Gastrocnemius medialis (tissue), 4 donors: ENCODE measurements at regions not wholly inside any gene's neighbourhood (a gene's known extent, or its start where the extent isn't known, plus 50 kb on each side); places are given as distances from the start of the nearest gene placed in this dataset.

Experiments
- ATAC-seq, 2 donors: fragments of 150-250 bp; one replicate each; pipeline ENCODE4 v1.9.1; 2016
- DNase-seq, 2 donors: peaks; one replicate each; pipeline ENCODE4 v3.0.0-alpha.2; 2019
- H3K27ac ChIP-seq, 4 donors: fragments of 200-600 bp; sonication (generic); 1 replicate in 1 of 4; 2 replicates in 3 of 4; pipeline ENCODE4 v1.5.1; 2016 to 2018; ENCODE audit warnings: mild to moderate bottlenecking in 2 of 4, moderate library complexity in 1 of 4
- H3K27me3 ChIP-seq, 3 donors: fragments of 200-600 bp; sonication (generic) in 2 of 3; 1 replicate in 1 of 3; 2 replicates in 2 of 3; pipeline versions ENCODE4 v1.5.1 to v1.6.0; 2016 to 2019; ENCODE audit warnings: mild to moderate bottlenecking in 1 of 3, moderate library complexity in 1 of 3
- H3K36me3 ChIP-seq, 2 donors: fragments of 200-600 bp; sonication (generic) in 1 of 2; one replicate each; pipeline ENCODE4 v1.5.1; 2017 to 2018
- H3K4me1 ChIP-seq, 2 donors: fragments of 200-600 bp; sonication (generic) in 1 of 2; one replicate each; pipeline ENCODE4 v1.5.1; 2016 to 2017; ENCODE audit warnings: mild to moderate bottlenecking in 2 of 2
- H3K4me3 ChIP-seq, 4 donors: fragments of 200-600 bp; sonication (generic) in 3 of 4; 1 replicate in 1 of 4; 2 replicates in 3 of 4; pipeline ENCODE4 v1.5.1; 2016 to 2019; ENCODE audit warnings: mild to moderate bottlenecking in 2 of 4
- H3K9me3 ChIP-seq, 3 donors: fragments of 200-600 bp; sonication (generic) in 2 of 3; 1 replicate in 1 of 3; 2 replicates in 2 of 3; pipeline ENCODE4 v1.5.1; 2016 to 2019
- CTCF ChIP-seq, 5 experiments: fragments of 450-650 bp in 3 of 5; fragments of 200-600 bp in 2 of 5; sonication (generic) in 2 of 5; IDR thresholded peaks in 4 of 5; conservative IDR thresholded peaks in 1 of 5; 1 replicate in 4 of 5; 2 replicates in 1 of 5; pipeline ENCODE4 v1.5.1; 2016 to 2019; ENCODE audit warnings: antibody characterized with exemption in 5 of 5, mild to moderate bottlenecking in 3 of 5, moderate library complexity in 3 of 5
- POLR2A ChIP-seq, 2 donors: fragments of 450-650 bp; IDR thresholded peaks; one replicate each; pipeline ENCODE4 v1.6.1; 2017; ENCODE audit warnings: antibody characterized with exemption in 2 of 2, mild to moderate bottlenecking in 2 of 2, moderate library complexity in 2 of 2
- in situ Hi-C, 4 donors: fragments of 200-750 bp; cut with MboI; loops; one replicate each; pipeline versions ENCODE4 v1.15.0 to v1.8.0; 2017; ENCODE audit warnings: low sequenced_read_pairs in 4 of 4
- intact Hi-C: fragments of 100-400 bp; cut with DNase I; formaldehyde crosslinking; loops from one replicate; pipeline ENCODE4 v1.15.1; 2023; ENCODE audit warnings: low total_unique reads

DNA sequence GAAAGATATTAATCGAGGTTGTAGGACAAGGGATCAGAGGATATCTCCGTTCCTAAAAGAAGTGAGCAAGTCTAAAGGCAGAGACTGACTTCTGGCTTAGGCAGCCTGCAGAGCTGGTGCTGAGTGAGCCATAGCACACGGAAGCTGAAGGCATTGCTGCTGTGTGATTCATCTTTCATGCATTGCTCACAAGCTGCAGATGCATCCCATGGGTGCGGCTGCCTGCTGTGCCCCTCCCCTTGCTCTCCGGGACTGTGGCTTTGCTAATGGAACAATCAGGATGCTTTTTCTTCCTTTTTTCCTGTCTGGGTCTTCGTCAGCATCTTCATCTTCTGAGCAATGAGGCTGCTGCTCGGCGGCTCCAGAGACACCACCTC lies 341.4 kb downstream of the DIRAS2 start:
- no peaks in the 10 kb centered on the region for H3K9me3 ChIP-seq
- intact Hi-C loops, result no loop called here
- TF ChIP-seq CTCF (IDR thresholded peaks at IDR 0.05 in 4 of 5, conservative IDR thresholded peaks at IDR 0.05 in 1 of 5), result no peak
- TF ChIP-seq POLR2A (IDR thresholded peaks at IDR 0.05), result no peak
- H3K36me3 ChIP-seq, result no peaks in the 10 kb centered on the region
- no peak for DNase-seq
- peaks cover 0 to 5% (median 0%) of the 10 kb centered on the region in 3 donors for H3K27me3 ChIP-seq
- no peak overlapping the region for H3K4me3 ChIP-seq
- no peak for ATAC-seq
- no peak overlapping the region for H3K27ac ChIP-seq
- in situ Hi-C loops, result no loop called here
- H3K4me1 ChIP-seq, result no peaks in the 10 kb centered on the region

GRCh38 chr9:90303655-90304054 lies 339.0 kb downstream of the DIRAS2 start:
- no peak for TF ChIP-seq CTCF (IDR thresholded peaks at IDR 0.05 in 4 of 5, conservative IDR thresholded peaks at IDR 0.05 in 1 of 5)
- no peak for TF ChIP-seq POLR2A (IDR thresholded peaks at IDR 0.05)
- Histone ChIP-seq H3K9me3 (no peaks in the 10 kb centered on the region), H3K4me3 (no peak overlapping the region), H3K27ac (no peak overlapping the region), H3K36me3 (no peaks in the 10 kb centered on the region), H3K27me3 (no peaks in the 10 kb centered on the region), H3K4me1 (no peaks in the 10 kb centered on the region)
- intact Hi-C loops, result no loop called here
- in situ Hi-C loops, result no loop called here
- DNase-seq (no peak), ATAC-seq (no peak)

GRCh38 chr9:90306158-90306557 lies 336.5 kb downstream of the DIRAS2 start:
- intact Hi-C loops, result no loop called here
- H3K27me3 ChIP-seq, result no peaks in the 10 kb centered on the region
- H3K27ac ChIP-seq, result no peak overlapping the region
- DNase-seq (no peak), ATAC-seq (no peak)
- H3K4me3 ChIP-seq, result no peak overlapping the region
- H3K9me3 ChIP-seq, result no peaks in the 10 kb centered on the region
- no peaks in the 10 kb centered on the region for H3K4me1 ChIP-seq
- TF ChIP-seq POLR2A (IDR thresholded peaks at IDR 0.05), result no peak
- no peak for TF ChIP-seq CTCF (IDR thresholded peaks at IDR 0.05 in 4 of 5, conservative IDR thresholded peaks at IDR 0.05 in 1 of 5)
- H3K36me3 ChIP-seq, result no peaks in the 10 kb centered on the region
- in situ Hi-C loops, result no loop called here

DNA sequence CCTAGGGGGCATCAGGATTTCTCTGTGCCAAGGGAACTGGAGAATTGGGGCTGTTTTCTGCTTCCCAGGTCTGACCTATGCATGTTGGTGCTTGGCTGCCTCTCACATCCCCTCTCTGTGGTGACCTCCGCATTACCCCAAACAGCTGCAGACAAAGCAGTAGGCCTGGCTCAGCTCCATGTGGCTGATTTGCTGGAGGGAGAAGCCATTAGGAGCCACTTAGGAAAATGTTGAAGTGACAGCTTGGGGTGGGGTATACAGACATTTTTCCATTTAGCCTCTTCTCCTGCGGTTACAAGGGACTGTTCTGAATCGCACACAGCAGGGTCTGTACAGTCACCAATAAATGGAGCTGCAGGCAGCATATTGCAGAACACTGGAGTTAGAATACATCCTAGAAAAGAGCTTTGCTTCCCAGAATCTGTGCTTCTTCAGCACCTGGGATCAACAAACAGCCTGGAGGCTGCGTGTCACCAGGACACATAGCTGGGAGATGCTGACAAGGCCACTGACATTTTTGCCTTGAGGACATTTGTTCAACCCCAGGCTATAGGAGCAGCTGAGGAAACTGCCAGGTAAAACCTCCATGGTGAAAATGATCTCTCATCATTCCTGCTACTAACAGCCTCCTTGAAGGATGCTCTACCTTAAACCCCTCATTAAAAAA lies 335.3 kb downstream of the DIRAS2 start:
- no peaks in the 10 kb centered on the region for H3K36me3 ChIP-seq
- no peaks in the 10 kb centered on the region for H3K4me1 ChIP-seq
- H3K27ac ChIP-seq, result no peak overlapping the region
- H3K4me3 ChIP-seq, result no peak overlapping the region
- H3K27me3 ChIP-seq, result no peaks in the 10 kb centered on the region
- TF ChIP-seq POLR2A (IDR thresholded peaks at IDR 0.05) (no peak), CTCF (IDR thresholded peaks at IDR 0.05 in 4 of 5, conservative IDR thresholded peaks at IDR 0.05 in 1 of 5) (no peak)
- DNase-seq, result no peak
- ATAC-seq, result no peak
- intact Hi-C loops (no loop called here), in situ Hi-C loops (no loop called here)
- H3K9me3 ChIP-seq, result no peaks in the 10 kb centered on the region

GRCh38 chr9:90307891-90308290 lies 334.7 kb downstream of the DIRAS2 start:
- H3K9me3 ChIP-seq, result no peaks in the 10 kb centered on the region
- H3K27me3 ChIP-seq, result no peaks in the 10 kb centered on the region
- ATAC-seq, result no peak
- intact Hi-C loops, result no loop called here
- H3K36me3 ChIP-seq, result no peaks in the 10 kb centered on the region
- TF ChIP-seq POLR2A (IDR thresholded peaks at IDR 0.05) (no peak), CTCF (IDR thresholded peaks at IDR 0.05 in 4 of 5, conservative IDR thresholded peaks at IDR 0.05 in 1 of 5) (no peak)
- in situ Hi-C loops, result no loop called here
- H3K27ac ChIP-seq, result no peak overlapping the region
- DNase-seq, result no peak
- H3K4me1 ChIP-seq, result no peaks in the 10 kb centered on the region
- H3K4me3 ChIP-seq, result no peak overlapping the region
